Osteocyte (in vitro differentiated cells): ENCODE measurements at regions not wholly inside any gene's neighbourhood (a gene's known extent, or its start where the extent isn't known, plus 50 kb on each side); places are given as distances from the start of the nearest gene placed in this dataset.
A peak's percentile ranks its signal among the peaks of the same experiment; 100 is the strongest.
"Not testable (repeated sequence)": the region's sequence is repeated elsewhere in the genome, so short reads cannot be mapped to it uniquely, and the experiment has no call there.

Source experiments
- DNase-seq: peaks from one replicate; pipeline ENCODE4 v3.0.0; 2021; ENCODE audit warnings: mixed read lengths; ENCODE audit not compliant: unreplicated experiment; ENCODE audit errors: extremely low spot score
- H3K27ac Mint-ChIP-seq: one replicate; pipeline ENCODE4 v1.8.0; 2021; ENCODE audit warnings: mild to moderate bottlenecking, mixed read lengths; ENCODE audit not compliant: unreplicated experiment
- H3K27me3 Mint-ChIP-seq: one replicate; pipeline ENCODE4 v1.8.0; 2021; ENCODE audit warnings: mixed read lengths; ENCODE audit not compliant: unreplicated experiment
- H3K36me3 Mint-ChIP-seq: one replicate; pipeline ENCODE4 v1.8.0; 2021; ENCODE audit warnings: mixed read lengths; ENCODE audit not compliant: unreplicated experiment
- H3K4me1 Mint-ChIP-seq: one replicate; pipeline ENCODE4 v1.8.0; 2021; ENCODE audit warnings: mixed read lengths; ENCODE audit not compliant: unreplicated experiment
- H3K4me3 Mint-ChIP-seq: one replicate; pipeline ENCODE4 v1.8.0; 2021; ENCODE audit warnings: mild to moderate bottlenecking, moderate library complexity, mixed read lengths; ENCODE audit not compliant: unreplicated experiment
- H3K9me3 Mint-ChIP-seq: one replicate; pipeline ENCODE4 v1.8.0; 2021; ENCODE audit warnings: mixed read lengths; ENCODE audit not compliant: unreplicated experiment
- CTCF ChIP-seq: fragments of 200-600 bp; sonication (generic); IDR thresholded peaks from 2 replicates; pipeline ENCODE4 v1.5.0; 2021; ENCODE audit warnings: antibody characterized with exemption, mild to moderate bottlenecking, moderate library complexity

- H3K27ac Mint-ChIP-seq, H3K36me3 Mint-ChIP-seq, DNase-seq, H3K4me3 Mint-ChIP-seq, H3K4me1 Mint-ChIP-seq: not testable (repeated sequence)
- Mint-ChIP-seq H3K27me3 (peaks cover 22% of the 10 kb centered on the region), H3K9me3 (peaks cover 20% of the 10 kb centered on the region)
These were observed 51.9 kb upstream of the MFGE8 start for GRCh38 chr15:88965097-88965496.

- no peak for TF ChIP-seq CTCF
- Mint-ChIP-seq H3K4me1 (no peaks in the 10 kb centered on the region), H3K36me3 (no peaks in the 10 kb centered on the region), H3K27ac (no peak overlapping the region), H3K9me3 (peaks cover 18% of the 10 kb centered on the region), H3K27me3 (no peaks in the 10 kb centered on the region), H3K4me3 (no peak overlapping the region)
- DNase-seq: no peak
These were observed 57.1 kb upstream of the MFGE8 start for GRCh38 chr15:88970232-88970631.

GRCh38 chr15:88974392-88974791 lies 61.2 kb upstream of the MFGE8 start:
- peaks cover 12% of the 10 kb centered on the region for H3K9me3 Mint-ChIP-seq
- H3K4me1 Mint-ChIP-seq: peaks cover 9% of the 10 kb centered on the region

GRCh38 chr15:88975891-88976290 lies 62.7 kb upstream of the MFGE8 start:
- Mint-ChIP-seq H3K4me3 (no peak overlapping the region), H3K9me3 (no peaks in the 10 kb centered on the region), H3K36me3 (no peaks in the 10 kb centered on the region), H3K27me3 (peaks cover 6% of the 10 kb centered on the region), H3K4me1 (peaks cover 9% of the 10 kb centered on the region), H3K27ac (peak overlapping the region; percentile 18)
- no peak for TF ChIP-seq CTCF
- no peak for DNase-seq

More at GRCh38 chr15:88974392-88974791, 61.2 kb upstream of the MFGE8 start:
- DNase-seq: no peak
- peaks cover 6% of the 10 kb centered on the region for H3K27me3 Mint-ChIP-seq
- H3K4me3 Mint-ChIP-seq: no peak overlapping the region
- no peak for TF ChIP-seq CTCF
- H3K36me3 Mint-ChIP-seq: no peaks in the 10 kb centered on the region
- H3K27ac Mint-ChIP-seq: no peak overlapping the region

- Mint-ChIP-seq H3K27me3 (peaks cover 6% of the 10 kb centered on the region), H3K36me3 (no peaks in the 10 kb centered on the region), H3K4me1 (peaks cover 12% of the 10 kb centered on the region), H3K9me3 (no peaks in the 10 kb centered on the region), H3K4me3 (no peak overlapping the region), H3K27ac (no peak overlapping the region)
- no peak for DNase-seq
- no peak for TF ChIP-seq CTCF
These were observed 63.5 kb upstream of the MFGE8 start for GRCh38 chr15:88976656-88977055.

- no peaks in the 10 kb centered on the region for H3K36me3 Mint-ChIP-seq
- peaks cover 6% of the 10 kb centered on the region for H3K27me3 Mint-ChIP-seq
- H3K4me1 Mint-ChIP-seq: peaks cover 28% of the 10 kb centered on the region
- no peak for DNase-seq
- H3K4me3 Mint-ChIP-seq: no peak overlapping the region
- no peaks in the 10 kb centered on the region for H3K9me3 Mint-ChIP-seq
- no peak for TF ChIP-seq CTCF
- H3K27ac Mint-ChIP-seq: no peak overlapping the region
These were observed 66.5 kb upstream of the MFGE8 start for GRCh38 chr15:88979674-88980073.
